Fibroblast of lung (primary cell): ENCODE measurements at regions not wholly inside any gene's neighbourhood (a gene's known extent, or its start where the extent isn't known, plus 50 kb on each side); places are given as distances from the start of the nearest gene placed in this dataset.

Experiments used
- DNase-seq, 2 donors: peaks; one replicate each; pipeline versions ENCODE4 v3.0.0 to v3.0.0-alpha.2; 2010; ENCODE audit warnings: low read depth in 2 of 2
- H2AFZ ChIP-seq: 2 replicates; pipeline ENCODE4 v1.5.1; 2012; ENCODE audit warnings: low read length, control low read depth, inconsistent platforms
- H3K27ac ChIP-seq: 2 replicates; pipeline ENCODE4 v1.5.1; 2011; ENCODE audit warnings: low read length, control low read depth; ENCODE audit not compliant: insufficient read depth
- H3K27me3 ChIP-seq: 2 replicates; pipeline ENCODE4 v1.5.1; 2011; ENCODE audit warnings: mild to moderate bottlenecking, low read length; ENCODE audit not compliant: control insufficient read depth, insufficient read depth
- H3K36me3 ChIP-seq: 2 replicates; pipeline ENCODE4 v1.5.1; 2011; ENCODE audit warnings: low read length; ENCODE audit not compliant: control insufficient read depth, insufficient read depth
- H3K4me1 ChIP-seq: 2 replicates; pipeline ENCODE4 v1.5.1; 2011; ENCODE audit warnings: low read length; ENCODE audit not compliant: control insufficient read depth, insufficient read depth; ENCODE audit errors: extremely low read depth
- H3K4me2 ChIP-seq: 2 replicates; pipeline ENCODE4 v1.5.1; 2011; ENCODE audit warnings: low read length, control low read depth; ENCODE audit not compliant: insufficient read depth; ENCODE audit errors: extremely low read depth
- H3K4me3 ChIP-seq, 4 experiments: fragments of 200-600 bp in 1 of 4; sonication (generic) in 1 of 4; replicated peaks in 1 of 4; 2 replicates each; pipeline ENCODE4 v1.5.1; 2011 to 2016; ENCODE audit warnings: low read length in 4 of 4, low read depth in 3 of 4, mild to moderate bottlenecking in 3 of 4, control low read depth in 2 of 4, inconsistent platforms in 1 of 4, mixed read lengths in 1 of 4; ENCODE audit not compliant: insufficient read depth in 1 of 4; ENCODE audit errors: control extremely low read depth in 1 of 4
- H3K79me2 ChIP-seq: 2 replicates; pipeline ENCODE4 v1.5.1; 2012; ENCODE audit warnings: mild to moderate bottlenecking, low read length, inconsistent platforms; ENCODE audit not compliant: control insufficient read depth, insufficient read depth
- H3K9ac ChIP-seq: 2 replicates; pipeline ENCODE4 v1.5.1; 2011; ENCODE audit warnings: mild to moderate bottlenecking, low read length, control low read depth; ENCODE audit not compliant: insufficient read depth
- H3K9me3 ChIP-seq: 2 replicates; pipeline ENCODE4 v1.5.1; 2012; ENCODE audit warnings: low read depth, low read length; ENCODE audit not compliant: control insufficient read depth, insufficient read depth
- H4K20me1 ChIP-seq: 2 replicates; pipeline ENCODE4 v1.5.1; 2011; ENCODE audit warnings: low read length; ENCODE audit not compliant: control insufficient read depth, insufficient read depth; ENCODE audit errors: extremely low read depth
- EZH2 ChIP-seq: IDR thresholded peaks from 2 replicates; pipeline ENCODE4 v1.5.1; 2012; ENCODE audit warnings: low read length, control low read depth, mild to moderate bottlenecking; ENCODE audit errors: missing control alignments
- TF ChIP-seq, protein P1 (sequence below), 2 donors: IDR thresholded peaks in 1 of 2; conservative IDR thresholded peaks in 1 of 2; 1 replicate in 1 of 2; 2 replicates in 1 of 2; pipeline ENCODE4 v1.5.1; 2011 to 2012; ENCODE audit warnings: low read length in 2 of 2, control low read depth in 1 of 2, inconsistent platforms in 1 of 2, low read depth in 1 of 2, mild to moderate bottlenecking in 1 of 2

DNA sequence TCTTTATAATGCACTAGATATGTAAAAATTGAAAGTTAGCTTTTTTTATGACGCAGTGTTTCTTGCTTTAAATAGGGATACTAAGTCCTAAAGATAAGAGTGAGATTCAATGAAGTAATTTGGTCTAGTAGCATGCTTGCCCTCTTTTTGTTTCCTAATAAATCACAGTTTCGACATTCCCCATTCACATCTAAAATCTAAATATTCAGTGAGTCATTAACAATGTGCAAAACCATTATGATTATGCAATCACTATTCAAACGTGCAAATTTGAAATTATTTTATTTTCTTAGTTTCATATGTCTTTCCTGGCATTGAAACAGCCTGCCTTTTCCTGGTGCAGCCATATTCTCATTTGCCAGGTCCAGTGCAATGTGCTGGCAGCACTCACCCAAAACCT, 1350.5 kb upstream of the PABPC4L start:
- no peaks in the 10 kb centered on the region for H3K27me3 ChIP-seq
- peak; percentile 2 to 69 for DNase-seq
- no peaks in the 10 kb centered on the region for H3K36me3 ChIP-seq
- H3K4me1 ChIP-seq, result no peaks in the 10 kb centered on the region
- H4K20me1 ChIP-seq, result no peaks in the 10 kb centered on the region
- no peak overlapping the region for H2AFZ ChIP-seq
- H3K4me3 ChIP-seq, result no peak overlapping the region
- no peak overlapping the region for H3K4me2 ChIP-seq
- H3K79me2 ChIP-seq, result no peaks in the 10 kb centered on the region
- H3K27ac ChIP-seq, result no peak overlapping the region
- no peaks in the 10 kb centered on the region for H3K9me3 ChIP-seq
- TF ChIP-seq, protein P1, sequence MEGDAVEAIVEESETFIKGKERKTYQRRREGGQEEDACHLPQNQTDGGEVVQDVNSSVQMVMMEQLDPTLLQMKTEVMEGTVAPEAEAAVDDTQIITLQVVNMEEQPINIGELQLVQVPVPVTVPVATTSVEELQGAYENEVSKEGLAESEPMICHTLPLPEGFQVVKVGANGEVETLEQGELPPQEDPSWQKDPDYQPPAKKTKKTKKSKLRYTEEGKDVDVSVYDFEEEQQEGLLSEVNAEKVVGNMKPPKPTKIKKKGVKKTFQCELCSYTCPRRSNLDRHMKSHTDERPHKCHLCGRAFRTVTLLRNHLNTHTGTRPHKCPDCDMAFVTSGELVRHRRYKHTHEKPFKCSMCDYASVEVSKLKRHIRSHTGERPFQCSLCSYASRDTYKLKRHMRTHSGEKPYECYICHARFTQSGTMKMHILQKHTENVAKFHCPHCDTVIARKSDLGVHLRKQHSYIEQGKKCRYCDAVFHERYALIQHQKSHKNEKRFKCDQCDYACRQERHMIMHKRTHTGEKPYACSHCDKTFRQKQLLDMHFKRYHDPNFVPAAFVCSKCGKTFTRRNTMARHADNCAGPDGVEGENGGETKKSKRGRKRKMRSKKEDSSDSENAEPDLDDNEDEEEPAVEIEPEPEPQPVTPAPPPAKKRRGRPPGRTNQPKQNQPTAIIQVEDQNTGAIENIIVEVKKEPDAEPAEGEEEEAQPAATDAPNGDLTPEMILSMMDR (conservative IDR thresholded peaks at IDR 0.05 in 1 of 2, IDR thresholded peaks at IDR 0.05 in 1 of 2; ENCODE audit: low read depth in 1 of 2, low read length in 2 of 2), result no peak
- no peak for TF ChIP-seq EZH2
- no peak overlapping the region for H3K9ac ChIP-seq

DNA sequence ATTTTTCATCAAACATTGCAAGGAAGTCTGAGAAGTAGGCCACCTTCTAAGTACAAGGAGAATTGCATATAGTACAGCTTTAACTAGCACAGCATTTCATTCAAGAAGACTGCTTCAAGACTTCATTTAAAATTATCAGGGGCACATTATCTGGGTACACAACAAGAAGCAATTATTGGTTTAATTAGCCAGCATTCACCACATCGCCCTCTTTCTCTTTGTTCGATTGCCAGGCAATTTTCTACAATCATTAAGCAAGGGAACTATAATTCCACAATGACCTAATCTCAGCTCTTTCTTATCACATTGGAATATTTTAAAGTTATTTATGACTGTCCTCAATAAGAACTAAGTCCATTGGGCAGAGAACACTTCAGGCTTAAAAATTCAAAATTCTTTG, 1347.1 kb upstream of the PABPC4L start:
- Histone ChIP-seq H2AFZ (no peak overlapping the region), H3K4me2 (no peak overlapping the region), H3K4me1 (no peaks in the 10 kb centered on the region), H3K9ac (no peak overlapping the region), H3K27ac (no peak overlapping the region), H3K79me2 (no peaks in the 10 kb centered on the region), H3K4me3 (no peak overlapping the region), H3K36me3 (no peaks in the 10 kb centered on the region), H3K9me3 (no peaks in the 10 kb centered on the region), H3K27me3 (no peaks in the 10 kb centered on the region), H4K20me1 (no peaks in the 10 kb centered on the region)
- DNase-seq, result no peak
- TF ChIP-seq, protein P1 (conservative IDR thresholded peaks at IDR 0.05 in 1 of 2, IDR thresholded peaks at IDR 0.05 in 1 of 2; ENCODE audit: low read depth in 1 of 2, low read length in 2 of 2), result no peak
- TF ChIP-seq EZH2, result no peak

DNA sequence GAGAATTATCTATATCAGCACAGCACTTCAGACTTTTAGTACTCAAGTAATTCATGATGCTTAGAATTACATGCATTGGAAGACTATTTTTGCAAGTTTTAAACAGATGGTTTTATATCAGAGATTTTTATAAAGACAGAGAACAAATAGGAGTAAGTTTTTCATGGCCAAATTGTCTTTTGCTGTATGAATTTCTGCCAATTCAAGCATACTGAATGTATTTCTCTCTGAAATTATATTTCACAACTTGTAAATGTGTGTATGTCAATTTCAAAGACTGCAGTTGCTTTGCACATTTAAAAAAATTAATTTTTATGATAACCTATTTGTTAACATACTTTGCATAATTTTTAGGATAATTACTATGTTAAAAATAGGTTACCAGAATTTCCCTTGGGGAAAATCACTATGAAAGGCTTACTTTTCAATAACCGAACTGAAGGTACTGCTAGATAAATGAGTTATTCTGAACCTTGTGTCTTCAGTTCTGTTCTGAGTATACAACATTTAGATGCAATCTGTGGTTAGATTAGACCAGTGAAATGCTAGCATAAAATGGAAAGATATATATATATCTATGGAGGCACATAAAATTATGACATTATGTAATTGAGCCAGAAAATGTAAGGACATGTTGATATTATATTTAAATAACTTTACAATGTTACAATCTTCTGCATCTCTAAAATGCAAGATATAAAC, 1344.2 kb upstream of the PABPC4L start:
- no peak overlapping the region for H3K27ac ChIP-seq
- H3K4me1 ChIP-seq, result no peaks in the 10 kb centered on the region
- H3K9me3 ChIP-seq, result no peaks in the 10 kb centered on the region
- H2AFZ ChIP-seq, result no peak overlapping the region
- TF ChIP-seq, protein P1 (conservative IDR thresholded peaks at IDR 0.05 in 1 of 2, IDR thresholded peaks at IDR 0.05 in 1 of 2; ENCODE audit: low read depth in 1 of 2, low read length in 2 of 2), result no peak
- TF ChIP-seq EZH2, result no peak
- no peak overlapping the region for H3K9ac ChIP-seq
- H3K36me3 ChIP-seq, result no peaks in the 10 kb centered on the region
- DNase-seq, result no peak
- no peaks in the 10 kb centered on the region for H3K27me3 ChIP-seq
- no peak overlapping the region for H3K4me3 ChIP-seq
- H3K4me2 ChIP-seq, result no peak overlapping the region
- no peaks in the 10 kb centered on the region for H4K20me1 ChIP-seq
- no peaks in the 10 kb centered on the region for H3K79me2 ChIP-seq
